ENCODE measurements at regions not wholly inside any gene's neighbourhood (a gene's known extent, or its start where the extent isn't known, plus 50 kb on each side); places are given as distances from the start of the nearest gene placed in this dataset.
A peak's percentile ranks its signal among the peaks of the same experiment; 100 is the strongest.

GRCh38 chr15:77791941-77792340 lies 159.2 kb upstream of the LINGO1 start:
- H3K27me3 ChIP-seq: no peaks in the 10 kb centered on the region
- DNase-seq (ENCODE audit: low spot score in 2 of 2): no peak
- no peaks in the 10 kb centered on the region for H3K4me1 ChIP-seq
- intact Hi-C loops (cut with DNase I): no loop called here
- no peak overlapping the region for H3K27ac ChIP-seq
- H3K36me3 ChIP-seq: no peaks in the 10 kb centered on the region
- H3K9me3 ChIP-seq: no peaks in the 10 kb centered on the region
- no peak overlapping the region for H3K4me3 ChIP-seq
- no peak for TF ChIP-seq CTCF (IDR thresholded peaks at IDR 0.05)

GRCh38 chr15:77790481-77790880 lies 157.8 kb upstream of the LINGO1 start:
- no peak for DNase-seq (ENCODE audit: low spot score in 2 of 2)
- Histone ChIP-seq H3K27me3 (no peaks in the 10 kb centered on the region), H3K4me1 (no peaks in the 10 kb centered on the region), H3K9me3 (no peaks in the 10 kb centered on the region), H3K36me3 (no peaks in the 10 kb centered on the region), H3K27ac (no peak overlapping the region), H3K4me3 (no peak overlapping the region)
- TF ChIP-seq CTCF (IDR thresholded peaks at IDR 0.05): no peak
- intact Hi-C loops (cut with DNase I): no loop called here

- no peaks in the 10 kb centered on the region for H3K9me3 ChIP-seq
- H3K27ac ChIP-seq: no peak overlapping the region
- no peak for DNase-seq (ENCODE audit: low spot score in 2 of 2)
- H3K4me1 ChIP-seq: no peaks in the 10 kb centered on the region
- no peaks in the 10 kb centered on the region for H3K36me3 ChIP-seq
- H3K27me3 ChIP-seq: no peaks in the 10 kb centered on the region
- H3K4me3 ChIP-seq: no peak overlapping the region
- intact Hi-C loops (cut with DNase I): no loop called here
- no peak for TF ChIP-seq CTCF (IDR thresholded peaks at IDR 0.05)
These were observed 154.2 kb upstream of the LINGO1 start for GRCh38 chr15:77786956-77787355.

- DNase-seq (ENCODE audit: low spot score in 2 of 2): no peak
- H3K4me3 ChIP-seq: no peak overlapping the region
- no peaks in the 10 kb centered on the region for H3K9me3 ChIP-seq
- intact Hi-C loops (cut with DNase I): no loop called here
- no peaks in the 10 kb centered on the region for H3K4me1 ChIP-seq
- no peaks in the 10 kb centered on the region for H3K27me3 ChIP-seq
- no peak for TF ChIP-seq CTCF (IDR thresholded peaks at IDR 0.05)
- H3K36me3 ChIP-seq: no peaks in the 10 kb centered on the region
- H3K27ac ChIP-seq: no peak overlapping the region
These were observed 153.6 kb upstream of the LINGO1 start for GRCh38 chr15:77786181-77786890.

GRCh38 chr15:77784361-77785292 lies 151.9 kb upstream of the LINGO1 start:
- intact Hi-C loops (cut with DNase I): no loop called here
- H3K27me3 ChIP-seq: no peaks in the 10 kb centered on the region
- peak in 1 of 3 experiments; percentile 19 for TF ChIP-seq CTCF (IDR thresholded peaks at IDR 0.05)
- H3K36me3 ChIP-seq: no peaks in the 10 kb centered on the region
- H3K4me1 ChIP-seq: no peaks in the 10 kb centered on the region
- no peak overlapping the region for H3K27ac ChIP-seq
- peaks cover 0 to 4% of the 10 kb centered on the region in 2 donors for H3K9me3 ChIP-seq
- no peak for DNase-seq (ENCODE audit: low spot score in 2 of 2)
- H3K4me3 ChIP-seq: no peak overlapping the region

Measured in ascending aorta (tissue), 2 donors.